Activated CD8-positive, alpha-beta memory T cell treated with anti-CD3 and anti-CD28 coated beads, Interleukin-2, amount 10 ng/mL, durations not matched to agents 7 days and 5 days (primary cell): ENCODE measurements at regions not wholly inside any gene's neighbourhood (a gene's known extent, or its start where the extent isn't known, plus 50 kb on each side); places are given as distances from the start of the nearest gene placed in this dataset.

Source experiments
- ATAC-seq: fragments of 150-1000 bp; cut with Tn5 transposase; one replicate; pipeline ENCODE4 v1.10.0; 2021; ENCODE audit warnings: moderate library complexity
- CTCF ChIA-PET: fragments of 350-600 bp; sonication (Branson Sonifier 250); formaldehyde crosslinking; loops from one replicate; lab custom pipeline; 2021; ENCODE audit warnings: antibody characterized with exemption; lab: Charles Lee
- DNase-seq: peaks from one replicate; pipeline ENCODE4 v3.0.0-alpha.2; 2020
- H3K27ac Mint-ChIP-seq: one replicate; pipeline ENCODE4 v1.8.0; 2021; ENCODE audit warnings: mild to moderate bottlenecking, mixed read lengths
- H3K27me3 Mint-ChIP-seq: one replicate; pipeline ENCODE4 v1.8.0; 2021; ENCODE audit warnings: mixed read lengths
- H3K36me3 Mint-ChIP-seq: one replicate; pipeline ENCODE4 v1.8.0; 2021; ENCODE audit warnings: mild to moderate bottlenecking, mixed read lengths
- H3K4me1 Mint-ChIP-seq: one replicate; pipeline ENCODE4 v1.8.0; 2021; ENCODE audit warnings: mixed read lengths
- H3K4me3 Mint-ChIP-seq: one replicate; pipeline ENCODE4 v1.8.0; 2021; ENCODE audit warnings: mild to moderate bottlenecking, moderate library complexity, mixed read lengths
- H3K9me3 Mint-ChIP-seq: one replicate; pipeline ENCODE4 v1.8.0; 2022; ENCODE audit warnings: low read depth, mixed read lengths

DNA sequence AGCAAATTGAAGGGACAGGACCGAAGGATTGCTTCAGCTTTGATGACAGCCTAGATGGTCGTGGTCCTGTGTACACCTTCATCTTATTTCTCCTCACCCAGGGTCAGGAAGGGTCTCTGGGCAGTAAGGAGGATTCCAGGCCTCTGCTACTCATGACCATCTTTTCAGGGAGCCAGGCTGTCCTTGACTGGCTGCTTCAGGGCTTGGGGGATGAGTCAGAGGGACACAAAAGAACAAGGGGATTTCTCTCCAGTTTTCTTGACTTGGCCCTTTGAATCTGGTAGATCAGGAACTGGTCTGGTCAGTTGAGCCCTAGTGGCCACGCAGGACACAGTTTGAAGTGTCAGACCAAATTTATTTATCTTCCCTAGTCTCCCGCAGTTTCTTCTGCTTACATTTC lies 402.1 kb upstream of the CHD6 start:
- Mint-ChIP-seq H3K4me3 (no peak overlapping the region), H3K27ac (no peak overlapping the region), H3K36me3 (no peaks in the 10 kb centered on the region), H3K4me1 (no peaks in the 10 kb centered on the region), H3K27me3 (no peaks in the 10 kb centered on the region), H3K9me3 (no peaks in the 10 kb centered on the region)
- CTCF ChIA-PET: no interaction called here
- ATAC-seq: no peak
- DNase-seq: no peak

DNA sequence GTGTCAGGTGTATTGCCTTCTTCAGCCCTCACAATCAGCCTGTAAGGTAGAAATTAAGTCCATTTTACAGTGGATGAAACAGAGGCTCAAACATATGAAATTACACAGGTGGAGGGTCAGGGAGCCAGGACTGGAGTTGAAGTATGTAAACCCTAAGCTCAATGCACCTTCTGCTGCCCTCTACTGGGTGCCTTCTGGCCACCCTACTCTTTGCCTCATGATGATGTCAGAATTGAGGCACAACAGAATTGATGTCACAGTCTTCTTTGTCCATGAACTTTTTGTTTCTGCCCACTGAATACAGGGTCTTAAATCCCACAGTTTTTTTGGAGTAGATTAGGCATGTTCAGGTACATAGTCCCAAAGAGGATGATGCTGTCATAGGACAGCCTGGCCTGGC lies 400.8 kb upstream of the CHD6 start:
- DNase-seq (no peak), ATAC-seq (no peak)
- CTCF ChIA-PET: no interaction called here
- H3K4me3 Mint-ChIP-seq: no peak overlapping the region
- H3K9me3 Mint-ChIP-seq: no peaks in the 10 kb centered on the region
- no peaks in the 10 kb centered on the region for H3K27me3 Mint-ChIP-seq
- H3K27ac Mint-ChIP-seq: no peak overlapping the region
- no peaks in the 10 kb centered on the region for H3K36me3 Mint-ChIP-seq
- no peaks in the 10 kb centered on the region for H3K4me1 Mint-ChIP-seq

DNA sequence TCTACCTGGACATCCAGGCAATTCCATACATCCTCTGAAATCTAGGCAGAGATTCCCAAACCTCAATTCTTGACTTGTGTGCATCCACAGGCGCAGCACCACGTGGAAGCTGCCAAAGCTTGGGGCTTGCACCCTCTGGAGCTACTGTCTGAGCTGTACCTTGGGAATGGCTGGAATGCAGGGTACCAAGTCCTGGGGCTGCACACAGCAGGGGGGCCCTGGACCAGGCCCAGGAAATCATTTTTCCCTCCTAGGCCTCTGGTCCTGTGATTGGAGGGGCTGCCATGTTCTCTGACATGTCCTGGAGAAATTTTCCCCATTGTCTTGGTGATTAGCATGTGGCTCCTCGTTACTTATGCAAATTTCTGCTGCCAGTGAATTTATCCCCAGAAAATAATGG lies 391.9 kb upstream of the CHD6 start:
- CTCF ChIA-PET: no interaction called here
- no peak for DNase-seq
- H3K27ac Mint-ChIP-seq: no peak overlapping the region

DNA sequence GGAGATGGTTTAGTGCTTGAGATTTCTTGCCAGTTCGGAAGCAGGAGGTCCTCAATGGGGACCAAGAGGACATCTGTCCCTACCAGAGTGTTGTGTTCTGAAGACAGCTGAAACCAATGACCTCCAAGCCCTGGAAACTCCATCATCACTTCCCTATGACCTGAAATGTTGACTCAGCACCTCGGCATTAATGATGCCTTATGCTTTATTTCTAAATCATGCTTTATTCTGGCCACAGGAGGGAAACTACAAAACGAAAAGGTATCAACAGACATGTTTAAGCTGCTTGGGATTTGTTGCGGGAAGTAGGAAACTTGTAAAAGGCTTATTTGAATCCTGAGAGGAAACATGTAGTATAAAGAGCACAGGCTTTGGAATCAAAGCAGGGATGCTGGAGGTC lies 389.1 kb upstream of the CHD6 start:
- Mint-ChIP-seq H3K4me3 (no peak overlapping the region), H3K9me3 (peaks cover 5% of the 10 kb centered on the region), H3K27ac (no peak overlapping the region), H3K27me3 (no peaks in the 10 kb centered on the region), H3K4me1 (no peaks in the 10 kb centered on the region), H3K36me3 (no peaks in the 10 kb centered on the region)
- DNase-seq (no peak), ATAC-seq (no peak)
- CTCF ChIA-PET: no interaction called here

More for the DNA sequence above, 391.9 kb upstream of the CHD6 start:
- H3K27me3 Mint-ChIP-seq: no peaks in the 10 kb centered on the region
- H3K4me1 Mint-ChIP-seq: no peaks in the 10 kb centered on the region
- no peak for ATAC-seq
- H3K4me3 Mint-ChIP-seq: no peak overlapping the region
- no peaks in the 10 kb centered on the region for H3K36me3 Mint-ChIP-seq
- H3K9me3 Mint-ChIP-seq: peaks cover 8% of the 10 kb centered on the region

DNA sequence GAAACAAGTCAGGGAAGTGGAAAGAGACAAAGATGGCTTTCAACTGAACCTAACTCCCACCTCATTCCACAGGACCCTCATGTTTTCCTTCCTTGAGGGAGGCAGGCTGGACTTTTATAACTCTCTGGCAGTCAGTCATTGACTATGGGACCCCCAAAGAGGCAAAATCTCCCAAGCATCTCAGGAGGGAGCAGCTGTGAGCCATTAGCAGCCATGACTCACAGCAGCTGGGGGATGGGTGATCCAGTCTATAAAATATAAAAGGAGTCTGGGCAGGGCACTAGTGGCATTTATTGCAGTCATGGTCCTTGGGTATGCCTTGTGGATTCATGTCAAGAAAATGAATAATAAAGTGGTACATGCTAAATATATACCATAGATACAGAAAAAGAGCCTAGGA lies 387.0 kb upstream of the CHD6 start:
- DNase-seq: no peak
- no peak for ATAC-seq
- no peaks in the 10 kb centered on the region for H3K27me3 Mint-ChIP-seq
- no peaks in the 10 kb centered on the region for H3K36me3 Mint-ChIP-seq
- no peak overlapping the region for H3K27ac Mint-ChIP-seq
- no peaks in the 10 kb centered on the region for H3K4me1 Mint-ChIP-seq
- H3K9me3 Mint-ChIP-seq: peaks cover 3% of the 10 kb centered on the region
- H3K4me3 Mint-ChIP-seq: no peak overlapping the region
- CTCF ChIA-PET: no interaction called here

DNA sequence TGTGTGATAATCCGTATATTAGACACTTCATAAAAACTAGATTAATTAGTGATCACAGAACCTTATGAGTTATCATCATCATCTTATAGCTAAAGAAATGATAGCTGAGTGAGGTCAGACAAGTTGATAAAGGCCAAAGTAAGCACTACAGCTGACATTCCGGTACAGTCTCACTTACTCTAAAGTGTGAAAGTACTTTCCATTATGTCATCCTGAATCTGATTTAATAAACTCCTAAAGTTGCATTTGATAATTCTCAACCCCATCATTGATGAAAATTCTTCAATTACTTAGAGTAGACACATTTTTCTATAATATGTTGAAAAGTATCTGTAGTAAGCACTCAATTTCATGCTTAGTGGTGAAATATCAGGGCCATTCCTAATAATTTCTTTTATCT lies 385.2 kb upstream of the CHD6 start:
- no peaks in the 10 kb centered on the region for H3K36me3 Mint-ChIP-seq
- no peaks in the 10 kb centered on the region for H3K4me1 Mint-ChIP-seq
- CTCF ChIA-PET: no interaction called here
- no peaks in the 10 kb centered on the region for H3K27me3 Mint-ChIP-seq
- H3K4me3 Mint-ChIP-seq: no peak overlapping the region
- H3K9me3 Mint-ChIP-seq: peaks cover 6% of the 10 kb centered on the region
- ATAC-seq: no peak
- no peak overlapping the region for H3K27ac Mint-ChIP-seq
- no peak for DNase-seq

DNA sequence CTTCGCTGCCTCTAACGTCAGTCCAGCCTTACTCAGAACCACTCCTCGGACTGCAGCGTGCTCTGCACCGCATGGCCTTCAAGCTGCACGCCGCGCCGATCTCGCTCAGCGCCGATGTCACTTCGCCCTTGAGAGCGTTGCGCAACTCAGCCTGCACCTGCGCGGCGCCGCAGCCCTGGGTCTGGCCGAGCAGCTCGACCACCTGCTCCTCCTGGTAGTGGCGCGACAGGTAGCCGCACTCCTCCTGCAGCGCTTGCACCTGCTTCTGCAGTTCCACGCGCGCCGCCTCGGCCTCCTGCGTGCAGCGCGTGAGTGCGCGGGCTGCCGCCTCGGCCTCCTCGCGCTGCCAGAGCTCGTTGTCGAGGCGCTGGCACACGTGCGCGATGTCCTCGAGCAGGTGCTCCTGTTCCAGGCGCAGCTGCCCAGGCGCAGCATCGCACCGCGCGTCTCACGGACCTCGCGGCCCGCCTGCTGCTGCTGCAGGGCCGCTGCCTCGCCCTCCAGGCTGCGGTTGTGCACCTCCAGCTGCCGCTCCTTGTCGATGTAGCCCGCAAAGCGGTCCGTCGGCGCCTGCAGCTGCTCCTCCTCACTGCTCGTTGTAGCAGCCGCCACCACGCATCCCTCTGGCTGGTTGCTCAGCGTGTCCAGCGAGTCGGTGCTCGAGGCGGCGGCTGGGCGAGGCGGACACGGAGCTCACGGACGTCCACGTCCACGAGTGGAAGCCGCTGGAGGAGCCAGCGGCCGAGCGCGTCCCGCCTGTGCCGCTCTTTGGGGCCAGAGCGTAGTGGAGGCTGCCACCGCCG lies 380.6 kb upstream of the CHD6 start:
- ATAC-seq: no peak
- H3K4me3 Mint-ChIP-seq: no peak overlapping the region
- peaks cover 6% of the 10 kb centered on the region for H3K9me3 Mint-ChIP-seq
- no peaks in the 10 kb centered on the region for H3K27me3 Mint-ChIP-seq
- H3K4me1 Mint-ChIP-seq: no peaks in the 10 kb centered on the region
- no peak overlapping the region for H3K27ac Mint-ChIP-seq
- DNase-seq: no peak
- no peaks in the 10 kb centered on the region for H3K36me3 Mint-ChIP-seq
- CTCF ChIA-PET: no interaction called here

DNA sequence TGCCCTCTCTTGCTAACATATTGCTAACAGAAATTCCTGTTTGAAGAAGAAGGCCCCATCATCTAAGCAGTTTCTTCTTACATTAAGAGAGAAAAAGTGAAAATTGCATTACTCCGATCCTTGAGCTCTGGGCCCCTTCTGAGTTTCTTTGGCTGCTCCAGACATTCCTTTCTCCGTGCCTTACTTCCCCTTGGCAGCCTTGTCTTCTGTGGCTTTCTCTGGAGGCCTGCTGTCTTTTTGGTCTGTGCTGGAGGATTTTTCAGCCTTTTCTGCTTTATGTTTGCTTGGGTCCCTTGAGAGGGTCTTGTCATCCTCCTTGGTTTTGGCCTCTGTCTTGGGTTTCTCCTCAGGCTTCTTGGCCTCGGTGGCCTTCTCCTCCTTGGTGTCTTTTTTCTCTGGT lies 378.8 kb upstream of the CHD6 start:
- Mint-ChIP-seq H3K4me1 (no peaks in the 10 kb centered on the region), H3K9me3 (peaks cover 3% of the 10 kb centered on the region), H3K27me3 (no peaks in the 10 kb centered on the region), H3K4me3 (no peak overlapping the region), H3K27ac (no peak overlapping the region), H3K36me3 (no peaks in the 10 kb centered on the region)
- CTCF ChIA-PET: no interaction called here
- DNase-seq (no peak), ATAC-seq (no peak)

DNA sequence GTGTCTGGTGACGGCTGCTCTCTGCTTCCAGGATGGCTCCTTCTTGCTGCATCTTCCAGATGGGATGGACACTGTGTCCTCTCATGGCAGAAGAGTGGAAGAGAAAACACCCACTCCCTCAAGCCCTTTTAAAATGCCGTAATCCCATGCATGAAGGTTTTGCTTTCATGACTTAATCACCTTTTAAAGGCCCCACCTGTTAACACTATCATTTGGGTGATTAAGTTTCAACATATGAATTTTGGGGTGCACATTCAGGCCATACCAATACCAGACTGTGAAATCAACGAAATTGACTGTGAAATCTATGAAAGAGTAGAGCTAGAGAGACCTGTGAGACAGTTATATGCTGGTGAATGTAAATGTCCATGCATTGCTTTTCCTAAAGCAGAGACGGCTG lies 374.3 kb upstream of the CHD6 start:
- H3K4me1 Mint-ChIP-seq: no peaks in the 10 kb centered on the region
- H3K27me3 Mint-ChIP-seq: no peaks in the 10 kb centered on the region
- peaks cover 2% of the 10 kb centered on the region for H3K9me3 Mint-ChIP-seq
- DNase-seq (no peak), ATAC-seq (no peak)
- no peak overlapping the region for H3K27ac Mint-ChIP-seq
- no peaks in the 10 kb centered on the region for H3K36me3 Mint-ChIP-seq
- CTCF ChIA-PET: no interaction called here
- no peak overlapping the region for H3K4me3 Mint-ChIP-seq

DNA sequence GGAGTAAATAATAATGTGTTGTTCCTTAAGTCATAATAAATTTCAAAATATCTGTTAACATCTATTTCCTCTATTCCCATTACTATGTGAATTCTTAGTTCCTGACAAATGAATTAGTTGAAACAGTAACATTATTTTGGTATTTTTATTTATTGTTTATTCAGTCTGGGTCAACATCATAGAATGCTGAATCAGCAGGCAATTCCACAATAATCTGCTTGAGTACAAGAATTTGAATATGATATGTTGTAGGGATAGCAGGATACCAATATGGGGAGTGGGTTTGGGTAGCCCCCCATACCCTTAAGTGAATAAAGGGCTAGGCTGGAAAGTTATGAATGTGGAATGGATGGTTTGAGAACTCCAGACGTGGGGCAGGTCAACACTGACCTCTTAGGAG lies 373.2 kb upstream of the CHD6 start:
- Mint-ChIP-seq H3K36me3 (no peaks in the 10 kb centered on the region), H3K9me3 (peaks cover 3% of the 10 kb centered on the region), H3K4me3 (no peak overlapping the region), H3K27me3 (no peaks in the 10 kb centered on the region), H3K4me1 (no peaks in the 10 kb centered on the region), H3K27ac (no peak overlapping the region)
- DNase-seq (no peak), ATAC-seq (no peak)
- CTCF ChIA-PET: no interaction called here

DNA sequence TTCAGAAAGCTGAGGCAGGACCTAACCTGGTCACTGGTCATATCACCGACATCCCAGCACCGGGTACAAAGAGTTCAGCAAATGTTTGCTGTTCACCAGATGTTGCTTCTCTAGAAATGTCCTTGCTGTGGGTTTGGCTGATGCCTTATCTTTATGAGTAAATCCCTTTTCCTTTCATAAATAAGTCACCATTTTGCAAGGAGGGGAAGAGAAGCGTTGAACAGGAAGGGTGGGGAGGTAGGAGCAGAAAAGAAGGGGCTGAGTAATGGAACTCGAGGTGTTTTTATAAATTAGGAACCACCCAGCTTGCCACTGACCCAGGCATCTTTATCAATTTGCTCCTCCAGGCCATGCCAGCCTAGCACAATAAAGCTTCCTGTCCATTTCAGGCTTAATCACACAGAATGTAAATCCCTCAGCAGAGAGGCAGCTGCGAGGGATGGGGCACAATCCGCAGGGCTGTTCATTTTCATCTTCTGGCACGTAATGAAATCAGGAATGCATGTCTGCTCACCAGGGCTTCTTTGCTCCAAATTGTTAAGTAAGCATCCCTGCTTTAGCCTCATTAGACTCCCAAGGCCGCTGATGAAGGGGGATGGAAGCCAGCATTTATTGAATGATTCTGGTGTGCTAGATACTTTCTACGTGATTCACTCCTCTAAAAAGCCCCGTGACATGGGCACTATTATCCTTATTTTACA lies 371.9 kb upstream of the CHD6 start:
- no peak overlapping the region for H3K27ac Mint-ChIP-seq
- DNase-seq: no peak
- no peak overlapping the region for H3K4me3 Mint-ChIP-seq
- no peaks in the 10 kb centered on the region for H3K4me1 Mint-ChIP-seq
- H3K36me3 Mint-ChIP-seq: no peaks in the 10 kb centered on the region
- CTCF ChIA-PET: no interaction called here
- no peak for ATAC-seq
- peaks cover 3% of the 10 kb centered on the region for H3K9me3 Mint-ChIP-seq
- H3K27me3 Mint-ChIP-seq: no peaks in the 10 kb centered on the region

DNA sequence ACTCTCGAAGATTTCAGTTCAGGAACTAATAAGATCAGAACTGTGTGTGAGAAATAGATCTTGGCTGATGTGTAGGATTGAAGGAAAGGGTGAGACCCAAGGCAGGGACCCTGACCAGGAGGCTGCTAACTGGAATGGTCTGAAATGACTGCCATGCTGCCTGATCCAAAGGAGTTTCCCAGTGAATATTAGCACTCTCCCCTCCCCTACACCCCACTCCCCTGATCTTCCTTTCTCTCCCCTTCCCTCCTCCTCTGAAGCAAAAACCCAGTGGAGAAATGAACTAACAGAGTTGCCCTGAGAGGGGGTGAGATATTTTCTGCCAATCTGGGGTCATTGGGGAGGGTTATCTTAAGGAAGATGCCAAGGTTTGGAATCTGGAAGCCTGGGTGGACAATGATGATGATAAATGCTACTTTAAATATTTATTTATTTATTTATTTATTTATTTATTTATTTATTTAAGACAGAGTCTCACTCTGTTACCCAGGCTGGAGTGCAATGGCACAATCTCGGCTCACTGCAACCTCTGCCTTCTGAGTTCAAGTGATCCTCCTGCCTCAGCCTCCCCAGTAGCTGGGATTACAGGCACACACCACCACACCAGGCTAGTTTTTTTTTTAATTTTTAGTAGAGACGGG lies 371.0 kb upstream of the CHD6 start:
- peaks cover 3% of the 10 kb centered on the region for H3K9me3 Mint-ChIP-seq
- CTCF ChIA-PET: no interaction called here
- H3K4me3 Mint-ChIP-seq: no peak overlapping the region
- no peaks in the 10 kb centered on the region for H3K36me3 Mint-ChIP-seq
- H3K4me1 Mint-ChIP-seq: no peaks in the 10 kb centered on the region
- no peak overlapping the region for H3K27ac Mint-ChIP-seq
- DNase-seq (no peak), ATAC-seq (no peak)
- H3K27me3 Mint-ChIP-seq: no peaks in the 10 kb centered on the region

DNA sequence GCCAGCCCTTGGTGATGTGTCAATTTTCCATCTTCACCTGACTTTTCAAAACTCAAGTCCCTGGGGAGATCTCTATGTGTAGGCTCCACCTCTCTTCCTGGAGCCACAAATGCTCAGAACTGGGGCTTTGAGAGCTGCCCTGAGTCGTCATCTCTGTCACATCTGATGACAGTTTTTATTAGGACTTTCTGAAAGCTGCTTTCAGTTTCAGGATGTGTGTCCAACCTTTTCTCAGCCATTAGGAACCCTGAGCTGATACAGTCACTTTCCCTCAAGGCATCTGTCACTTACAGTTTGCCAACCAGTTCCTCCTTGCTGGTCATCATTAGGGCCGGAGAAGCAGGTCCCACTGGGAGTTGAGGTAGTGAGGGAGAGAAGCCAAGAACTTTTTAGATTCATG lies 365.9 kb upstream of the CHD6 start:
- Mint-ChIP-seq H3K27me3 (no peaks in the 10 kb centered on the region), H3K4me1 (no peaks in the 10 kb centered on the region), H3K36me3 (no peaks in the 10 kb centered on the region), H3K9me3 (peaks cover 3% of the 10 kb centered on the region), H3K27ac (no peak overlapping the region), H3K4me3 (no peak overlapping the region)
- CTCF ChIA-PET: no interaction called here
- no peak for DNase-seq
- ATAC-seq: no peak

DNA sequence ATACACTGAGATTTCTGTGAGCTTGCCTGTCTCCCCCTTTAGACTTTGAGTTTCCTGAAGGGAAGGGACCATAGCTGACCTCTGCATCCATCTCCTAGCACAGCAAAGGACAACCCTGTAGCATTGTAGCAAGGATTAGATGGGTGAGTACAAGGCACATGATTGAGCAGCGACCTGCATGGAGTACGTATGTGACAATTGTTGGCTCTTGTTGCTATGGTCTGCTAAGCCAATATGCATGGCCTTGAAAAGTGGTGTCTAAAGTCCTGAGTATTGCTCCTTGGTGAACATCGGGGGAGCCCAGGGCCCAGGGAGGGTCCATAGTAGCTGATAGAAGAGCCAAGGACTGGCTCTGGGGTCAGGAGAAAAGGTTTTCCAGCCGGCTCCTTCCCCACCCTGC lies 365.0 kb upstream of the CHD6 start:
- no peaks in the 10 kb centered on the region for H3K27me3 Mint-ChIP-seq
- no peak for ATAC-seq
- H3K4me1 Mint-ChIP-seq: no peaks in the 10 kb centered on the region
- no peak overlapping the region for H3K27ac Mint-ChIP-seq
- H3K36me3 Mint-ChIP-seq: no peaks in the 10 kb centered on the region
- no peak overlapping the region for H3K4me3 Mint-ChIP-seq
- H3K9me3 Mint-ChIP-seq: peaks cover 3% of the 10 kb centered on the region
- CTCF ChIA-PET: no interaction called here
- DNase-seq: no peak
